T1000 (cell line): ENCODE measurements at regions not wholly inside any gene's neighbourhood (a gene's known extent, or its start where the extent isn't known, plus 50 kb on each side); places are given as distances from the start of the nearest gene placed in this dataset.

Source experiments
- DNase-seq: peaks from one replicate; lab custom pipeline; 2025; ENCODE audit warnings: mixed read lengths; lab: John Stamatoyannopoulos, UW

GRCh38 chr1:192098001-192098400, 60.3 kb upstream of the RGS18 start:
- no peak for DNase-seq

- DNase-seq = no peak
These were observed 58.9 kb upstream of the RGS18 start for GRCh38 chr1:192099328-192099727.

- DNase-seq = no peak
These were observed 57.4 kb upstream of the RGS18 start for GRCh38 chr1:192100686-192101468.

- no peak for DNase-seq
These were observed 54.1 kb upstream of the RGS18 start for GRCh38 chr1:192104128-192104527.

GRCh38 chr1:192104852-192105251, 53.4 kb upstream of the RGS18 start:
- DNase-seq = no peak

GRCh38 chr1:192108161-192108560, 50.1 kb upstream of the RGS18 start:
- DNase-seq = no peak
